Esophagus squamous epithelium (tissue), 4 donors: ENCODE measurements at regions not wholly inside any gene's neighbourhood (a gene's known extent, or its start where the extent isn't known, plus 50 kb on each side); places are given as distances from the start of the nearest gene placed in this dataset.
"Not testable (repeated sequence)": the region's sequence is repeated elsewhere in the genome, so short reads cannot be mapped to it uniquely, and the experiment has no call there.

Experiments
- CTCF ChIP-seq, 6 experiments: fragments of 450-650 bp in 4 of 6; fragments of 200-600 bp in 2 of 6; sonication (generic) in 2 of 6; IDR thresholded peaks; one replicate each; pipeline ENCODE4 v1.5.1; 2016 to 2019; ENCODE audit warnings: antibody characterized with exemption in 6 of 6, mild to moderate bottlenecking in 4 of 6, moderate library complexity in 4 of 6
- POLR2A ChIP-seq, 4 donors: fragments of 450-650 bp; IDR thresholded peaks; one replicate each; pipeline ENCODE4 v1.6.1; 2017; ENCODE audit warnings: antibody characterized with exemption in 4 of 4, mild to moderate bottlenecking in 4 of 4, moderate library complexity in 3 of 4

- not testable (repeated sequence) for TF ChIP-seq CTCF, POLR2A (IDR thresholded peaks at IDR 0.05)
Observed at GRCh38 chr12:46617737-46618136, 208.1 kb downstream of the SLC38A4 start.
